ENCODE measurements at regions not wholly inside any gene's neighbourhood (a gene's known extent, or its start where the extent isn't known, plus 50 kb on each side); places are given as distances from the start of the nearest gene placed in this dataset.

DNA sequence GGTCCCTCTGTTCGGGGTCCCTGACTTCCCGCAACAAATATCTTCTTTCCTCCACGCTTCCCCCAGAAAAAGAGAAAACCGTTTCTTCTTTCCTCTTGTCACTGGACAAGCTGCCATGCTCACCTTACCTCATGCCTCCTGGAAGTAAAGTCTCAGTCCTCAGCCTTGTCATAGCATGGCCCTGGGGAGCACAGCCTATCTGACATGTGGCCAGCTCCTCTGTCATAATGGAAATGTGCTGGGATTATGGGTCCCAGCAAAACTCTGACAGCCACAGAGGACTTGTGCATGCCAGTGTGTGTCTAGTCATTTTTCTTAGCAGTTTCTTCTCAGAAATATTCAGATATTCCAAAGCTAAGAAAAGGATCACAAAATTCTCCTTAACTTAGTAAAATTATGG is 122.4 kb downstream of the AASDH start:
- TF ChIP-seq SPI1 (IDR thresholded peaks at IDR 0.05; ENCODE audit: borderline replicate concordance, low read depth), result no peak
- TF ChIP-seq REST (IDR thresholded peaks at IDR 0.05; ENCODE audit: insufficient replicate concordance, low read depth), result no peak
- no peak for TF ChIP-seq POLR2AphosphoS5 (IDR thresholded peaks at IDR 0.05; ENCODE audit: low read depth)
- no peak for TF ChIP-seq GABPA (IDR thresholded peaks at IDR 0.05; ENCODE audit: low read depth)
- TF ChIP-seq, protein P1, sequence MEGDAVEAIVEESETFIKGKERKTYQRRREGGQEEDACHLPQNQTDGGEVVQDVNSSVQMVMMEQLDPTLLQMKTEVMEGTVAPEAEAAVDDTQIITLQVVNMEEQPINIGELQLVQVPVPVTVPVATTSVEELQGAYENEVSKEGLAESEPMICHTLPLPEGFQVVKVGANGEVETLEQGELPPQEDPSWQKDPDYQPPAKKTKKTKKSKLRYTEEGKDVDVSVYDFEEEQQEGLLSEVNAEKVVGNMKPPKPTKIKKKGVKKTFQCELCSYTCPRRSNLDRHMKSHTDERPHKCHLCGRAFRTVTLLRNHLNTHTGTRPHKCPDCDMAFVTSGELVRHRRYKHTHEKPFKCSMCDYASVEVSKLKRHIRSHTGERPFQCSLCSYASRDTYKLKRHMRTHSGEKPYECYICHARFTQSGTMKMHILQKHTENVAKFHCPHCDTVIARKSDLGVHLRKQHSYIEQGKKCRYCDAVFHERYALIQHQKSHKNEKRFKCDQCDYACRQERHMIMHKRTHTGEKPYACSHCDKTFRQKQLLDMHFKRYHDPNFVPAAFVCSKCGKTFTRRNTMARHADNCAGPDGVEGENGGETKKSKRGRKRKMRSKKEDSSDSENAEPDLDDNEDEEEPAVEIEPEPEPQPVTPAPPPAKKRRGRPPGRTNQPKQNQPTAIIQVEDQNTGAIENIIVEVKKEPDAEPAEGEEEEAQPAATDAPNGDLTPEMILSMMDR (IDR thresholded peaks at IDR 0.05; ENCODE audit: insufficient read depth, low read length), result no peak
- H3K27ac ChIP-seq (replicated peaks), result no peak overlapping the region
- no peak overlapping the region for H3K4me3 ChIP-seq (replicated peaks; ENCODE audit: insufficient read depth, low read length)
- DNase-seq (ENCODE audit: low read depth in 1 of 2, low spot score in 1 of 2), result no peak
- H3K27me3 ChIP-seq (ENCODE audit: insufficient read depth, poor library complexity, severe bottlenecking), result no peaks in the 10 kb centered on the region

GRCh38 chr4:56261027-56261426 is 126.3 kb downstream of the AASDH start:
- Histone ChIP-seq H3K27ac (replicated peaks) (no peak overlapping the region), H3K4me3 (replicated peaks; ENCODE audit: insufficient read depth, low read length) (no peak overlapping the region), H3K27me3 (ENCODE audit: insufficient read depth, poor library complexity, severe bottlenecking) (no peaks in the 10 kb centered on the region)
- no peak for DNase-seq (ENCODE audit: low read depth in 1 of 2, low spot score in 1 of 2)
- TF ChIP-seq POLR2AphosphoS5 (IDR thresholded peaks at IDR 0.05; ENCODE audit: low read depth) (no peak), REST (IDR thresholded peaks at IDR 0.05; ENCODE audit: insufficient replicate concordance, low read depth) (no peak), GABPA (IDR thresholded peaks at IDR 0.05; ENCODE audit: low read depth) (no peak), SPI1 (IDR thresholded peaks at IDR 0.05; ENCODE audit: borderline replicate concordance, low read depth) (no peak)
- TF ChIP-seq, protein P1 (IDR thresholded peaks at IDR 0.05; ENCODE audit: insufficient read depth, low read length), result no peak

GRCh38 chr4:56260320-56260719 is 127.0 kb downstream of the AASDH start:
- Histone ChIP-seq H3K4me3 (replicated peaks; ENCODE audit: insufficient read depth, low read length) (no peak overlapping the region), H3K27ac (replicated peaks) (no peak overlapping the region), H3K27me3 (ENCODE audit: insufficient read depth, poor library complexity, severe bottlenecking) (no peaks in the 10 kb centered on the region)
- TF ChIP-seq GABPA (IDR thresholded peaks at IDR 0.05; ENCODE audit: low read depth) (no peak), SPI1 (IDR thresholded peaks at IDR 0.05; ENCODE audit: borderline replicate concordance, low read depth) (no peak), POLR2AphosphoS5 (IDR thresholded peaks at IDR 0.05; ENCODE audit: low read depth) (no peak), REST (IDR thresholded peaks at IDR 0.05; ENCODE audit: insufficient replicate concordance, low read depth) (no peak)
- TF ChIP-seq, protein P1 (IDR thresholded peaks at IDR 0.05; ENCODE audit: insufficient read depth, low read length), result no peak
- no peak for DNase-seq (ENCODE audit: low read depth in 1 of 2, low spot score in 1 of 2)
